K562 (cell line): ENCODE measurements at regions not wholly inside any gene's neighbourhood (a gene's known extent, or its start where the extent isn't known, plus 50 kb on each side); places are given as distances from the start of the nearest gene placed in this dataset.

Experiments
- CBX5 ChIP-seq: IDR thresholded peaks from 2 replicates; pipeline ENCODE4 v1.6.1; 2014; ENCODE audit warnings: low read depth, borderline replicate concordance
- ELF1 ChIP-seq: fragments of 200-800 bp; sonication (Bioruptor generic); IDR thresholded peaks from 2 replicates; pipeline ENCODE4 v1.6.1; 2016; ENCODE audit warnings: missing genetic modification characterization, missing compliant biosample characterization
- ESRRA ChIP-seq: fragments of 450-650 bp; IDR thresholded peaks from 2 replicates; pipeline ENCODE4 v1.6.1; 2014; ENCODE audit warnings: low read depth, mild to moderate bottlenecking, moderate library complexity, borderline replicate concordance
- JUNB ChIP-seq: fragments of 450-650 bp; formaldehyde crosslinking; conservative IDR thresholded peaks from 2 replicates; pipeline ENCODE4 v1.4.0; 2020; ENCODE audit warnings: mild to moderate bottlenecking
- KDM2B ChIP-seq: fragments of 250-450 bp; sonication (Bioruptor Pico); IDR thresholded peaks from 2 replicates; pipeline ENCODE4 v1.8.0; 2021; ENCODE audit warnings: mild to moderate bottlenecking, moderate library complexity
- KDM5B ChIP-seq: fragments of 200-600 bp; sonication (generic); IDR thresholded peaks from 2 replicates; pipeline ENCODE4 v1.6.1; 2012; ENCODE audit warnings: low read depth, mild to moderate bottlenecking, moderate library complexity, low read length, control low read depth, inconsistent platforms; ENCODE audit not compliant: insufficient replicate concordance
- NELFE ChIP-seq: IDR thresholded peaks from 2 replicates; pipeline ENCODE4 v1.6.1; 2011; ENCODE audit warnings: mild to moderate bottlenecking; ENCODE audit not compliant: insufficient read depth, insufficient read length
- RAD21 ChIP-seq, 2 experiments: fragments of 250-450 bp in 1 of 2; fragments of 450-650 bp in 1 of 2; sonication (Bioruptor Pico) in 1 of 2; formaldehyde crosslinking in 1 of 2; IDR thresholded peaks in 1 of 2; conservative IDR thresholded peaks in 1 of 2; 2 replicates each; pipeline versions ENCODE4 v1.4.0 to v1.8.0; 2020 to 2022; ENCODE audit warnings: mild to moderate bottlenecking in 2 of 2, moderate library complexity in 1 of 2
- SPI1 ChIP-seq: IDR thresholded peaks from 2 replicates; pipeline ENCODE4 v1.6.1; 2011; ENCODE audit warnings: low read depth, low read length, control low read depth, borderline replicate concordance
- TEAD2 ChIP-seq: fragments of 450-650 bp; IDR thresholded peaks from 2 replicates; pipeline ENCODE4 v1.6.1; 2016; ENCODE audit warnings: missing genetic modification characterization, control low read depth, missing compliant biosample characterization
- ZNF217 ChIP-seq: sonication (generic); formaldehyde crosslinking; IDR thresholded peaks from 2 replicates; pipeline ENCODE4 v1.8.0; 2022; ENCODE audit warnings: mild to moderate bottlenecking, missing genetic modification reagents
- TF ChIP-seq, protein P1 (sequence below), 3 experiments: IDR thresholded peaks in 2 of 3; conservative IDR thresholded peaks in 1 of 3; 2 replicates each; pipeline ENCODE4 v1.5.1; 2011 to 2012; ENCODE audit warnings: low read length in 3 of 3, mild to moderate bottlenecking in 3 of 3, control low read depth in 2 of 3, improper control_type of control experiment in 1 of 3, inconsistent platforms in 1 of 3, low read depth in 1 of 3, mixed read lengths in 1 of 3, moderate library complexity in 1 of 3; ENCODE audit not compliant: insufficient read depth in 2 of 3
- TF ChIP-seq, protein P2 (sequence below), 2 experiments: fragments of 450-650 bp; IDR thresholded peaks; 2 replicates each; pipeline ENCODE4 v1.6.1; 2018; ENCODE audit warnings: mild to moderate bottlenecking in 2 of 2, low read depth in 1 of 2; ENCODE audit not compliant: partially characterized antibody in 2 of 2
- TF ChIP-seq, protein P3 (sequence below), 2 experiments: IDR thresholded peaks; 2 replicates each; pipeline ENCODE4 v1.6.1; 2011; ENCODE audit warnings: borderline replicate concordance in 1 of 2, control low read depth in 1 of 2, low read depth in 1 of 2, low read length in 1 of 2, mild to moderate bottlenecking in 1 of 2, mixed read lengths in 1 of 2, moderate library complexity in 1 of 2; ENCODE audit not compliant: insufficient read depth in 1 of 2, insufficient read length in 1 of 2, poor library complexity in 1 of 2, severe bottlenecking in 1 of 2; ENCODE audit errors: extremely low read depth in 1 of 2
- TF ChIP-seq, protein P4 (sequence below): sonication (generic); formaldehyde crosslinking; IDR thresholded peaks from 2 replicates; pipeline ENCODE4 v1.8.0; 2022; ENCODE audit warnings: missing genetic modification reagents, mild to moderate bottlenecking, borderline replicate concordance

DNA sequence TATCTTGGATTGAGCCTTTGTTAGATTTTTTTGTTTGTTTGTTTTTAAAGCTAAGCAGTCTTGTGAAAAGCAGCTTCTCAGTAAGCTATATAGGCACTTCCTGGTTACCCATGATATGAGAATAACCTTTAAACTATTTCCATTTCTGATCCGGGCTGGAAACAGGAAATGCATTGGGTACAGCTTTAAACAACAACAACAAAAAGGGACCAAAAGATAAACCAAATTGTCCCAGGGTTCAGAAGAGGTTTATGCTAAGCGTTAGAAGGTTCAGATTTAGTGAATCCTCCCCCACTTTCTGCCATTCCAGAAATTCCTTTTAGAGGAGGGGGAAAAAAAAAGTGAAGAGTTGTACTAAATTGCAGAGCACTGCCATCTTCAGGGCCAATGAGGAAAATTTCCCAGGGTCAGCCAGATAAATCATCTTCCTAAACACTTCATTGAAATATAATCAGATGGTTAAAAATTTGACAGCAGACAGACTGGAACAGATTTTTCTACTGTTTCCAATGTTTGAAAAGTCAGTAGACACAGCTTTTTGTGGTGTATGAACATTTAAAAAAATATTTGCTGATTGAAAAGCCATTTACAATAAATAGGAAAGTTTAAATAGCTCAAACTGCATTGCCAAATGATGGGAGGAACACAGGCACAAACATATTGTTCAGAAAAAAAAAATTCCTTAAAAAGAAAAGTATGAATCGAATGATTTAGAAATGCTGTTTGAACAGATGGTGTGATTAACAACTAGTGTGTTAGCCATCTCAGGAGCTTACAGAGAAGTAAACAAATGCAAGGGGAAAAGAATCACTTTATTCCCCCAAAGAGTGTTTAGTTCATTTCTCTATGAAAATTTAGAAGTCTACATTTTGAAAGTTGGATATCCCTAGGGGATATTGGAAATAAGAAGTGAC, 189.9 kb upstream of the TANK start (continued):
- peak; percentile 30 to 62; a peak in 3 of 4 replicates for TF ChIP-seq RAD21 (CRISPR knock-in tag; conservative IDR thresholded peaks at IDR 0.05 in 1 of 2, IDR thresholded peaks at IDR 0.05 in 1 of 2)
- TF ChIP-seq, protein P1, sequence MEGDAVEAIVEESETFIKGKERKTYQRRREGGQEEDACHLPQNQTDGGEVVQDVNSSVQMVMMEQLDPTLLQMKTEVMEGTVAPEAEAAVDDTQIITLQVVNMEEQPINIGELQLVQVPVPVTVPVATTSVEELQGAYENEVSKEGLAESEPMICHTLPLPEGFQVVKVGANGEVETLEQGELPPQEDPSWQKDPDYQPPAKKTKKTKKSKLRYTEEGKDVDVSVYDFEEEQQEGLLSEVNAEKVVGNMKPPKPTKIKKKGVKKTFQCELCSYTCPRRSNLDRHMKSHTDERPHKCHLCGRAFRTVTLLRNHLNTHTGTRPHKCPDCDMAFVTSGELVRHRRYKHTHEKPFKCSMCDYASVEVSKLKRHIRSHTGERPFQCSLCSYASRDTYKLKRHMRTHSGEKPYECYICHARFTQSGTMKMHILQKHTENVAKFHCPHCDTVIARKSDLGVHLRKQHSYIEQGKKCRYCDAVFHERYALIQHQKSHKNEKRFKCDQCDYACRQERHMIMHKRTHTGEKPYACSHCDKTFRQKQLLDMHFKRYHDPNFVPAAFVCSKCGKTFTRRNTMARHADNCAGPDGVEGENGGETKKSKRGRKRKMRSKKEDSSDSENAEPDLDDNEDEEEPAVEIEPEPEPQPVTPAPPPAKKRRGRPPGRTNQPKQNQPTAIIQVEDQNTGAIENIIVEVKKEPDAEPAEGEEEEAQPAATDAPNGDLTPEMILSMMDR (IDR thresholded peaks at IDR 0.05 in 2 of 3, conservative IDR thresholded peaks at IDR 0.05 in 1 of 3; ENCODE audit: insufficient read depth in 2 of 3, low read depth in 1 of 3, low read length in 3 of 3): peak; percentile 33 to 58 (median 45); a peak in 4 of 6 replicates
- 0 out of 2 replicates have a peak, but pooled peaks have one; percentile 6 for TF ChIP-seq SPI1
- no peak for TF ChIP-seq ZNF217 (CRISPR knock-in tag)
- TF ChIP-seq KDM5B: no peak
- TF ChIP-seq, protein P2, sequence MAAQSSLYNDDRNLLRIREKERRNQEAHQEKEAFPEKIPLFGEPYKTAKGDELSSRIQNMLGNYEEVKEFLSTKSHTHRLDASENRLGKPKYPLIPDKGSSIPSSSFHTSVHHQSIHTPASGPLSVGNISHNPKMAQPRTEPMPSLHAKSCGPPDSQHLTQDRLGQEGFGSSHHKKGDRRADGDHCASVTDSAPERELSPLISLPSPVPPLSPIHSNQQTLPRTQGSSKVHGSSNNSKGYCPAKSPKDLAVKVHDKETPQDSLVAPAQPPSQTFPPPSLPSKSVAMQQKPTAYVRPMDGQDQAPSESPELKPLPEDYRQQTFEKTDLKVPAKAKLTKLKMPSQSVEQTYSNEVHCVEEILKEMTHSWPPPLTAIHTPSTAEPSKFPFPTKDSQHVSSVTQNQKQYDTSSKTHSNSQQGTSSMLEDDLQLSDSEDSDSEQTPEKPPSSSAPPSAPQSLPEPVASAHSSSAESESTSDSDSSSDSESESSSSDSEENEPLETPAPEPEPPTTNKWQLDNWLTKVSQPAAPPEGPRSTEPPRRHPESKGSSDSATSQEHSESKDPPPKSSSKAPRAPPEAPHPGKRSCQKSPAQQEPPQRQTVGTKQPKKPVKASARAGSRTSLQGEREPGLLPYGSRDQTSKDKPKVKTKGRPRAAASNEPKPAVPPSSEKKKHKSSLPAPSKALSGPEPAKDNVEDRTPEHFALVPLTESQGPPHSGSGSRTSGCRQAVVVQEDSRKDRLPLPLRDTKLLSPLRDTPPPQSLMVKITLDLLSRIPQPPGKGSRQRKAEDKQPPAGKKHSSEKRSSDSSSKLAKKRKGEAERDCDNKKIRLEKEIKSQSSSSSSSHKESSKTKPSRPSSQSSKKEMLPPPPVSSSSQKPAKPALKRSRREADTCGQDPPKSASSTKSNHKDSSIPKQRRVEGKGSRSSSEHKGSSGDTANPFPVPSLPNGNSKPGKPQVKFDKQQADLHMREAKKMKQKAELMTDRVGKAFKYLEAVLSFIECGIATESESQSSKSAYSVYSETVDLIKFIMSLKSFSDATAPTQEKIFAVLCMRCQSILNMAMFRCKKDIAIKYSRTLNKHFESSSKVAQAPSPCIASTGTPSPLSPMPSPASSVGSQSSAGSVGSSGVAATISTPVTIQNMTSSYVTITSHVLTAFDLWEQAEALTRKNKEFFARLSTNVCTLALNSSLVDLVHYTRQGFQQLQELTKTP (IDR thresholded peaks at IDR 0.05; ENCODE audit: low read depth in 1 of 2, partially characterized antibody in 2 of 2): no peak
- peak; percentile 67 for TF ChIP-seq ELF1 (tag)
- TF ChIP-seq, protein P3, sequence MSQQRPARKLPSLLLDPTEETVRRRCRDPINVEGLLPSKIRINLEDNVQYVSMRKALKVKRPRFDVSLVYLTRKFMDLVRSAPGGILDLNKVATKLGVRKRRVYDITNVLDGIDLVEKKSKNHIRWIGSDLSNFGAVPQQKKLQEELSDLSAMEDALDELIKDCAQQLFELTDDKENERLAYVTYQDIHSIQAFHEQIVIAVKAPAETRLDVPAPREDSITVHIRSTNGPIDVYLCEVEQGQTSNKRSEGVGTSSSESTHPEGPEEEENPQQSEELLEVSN (IDR thresholded peaks at IDR 0.05; ENCODE audit: borderline replicate concordance in 1 of 2, extremely low read depth in 1 of 2, insufficient read depth in 1 of 2, insufficient read length in 1 of 2, low read depth in 1 of 2, low read length in 1 of 2, poor library complexity in 1 of 2, severe bottlenecking in 1 of 2): no peak
- TF ChIP-seq NELFE: no peak
- TF ChIP-seq, protein P4, sequence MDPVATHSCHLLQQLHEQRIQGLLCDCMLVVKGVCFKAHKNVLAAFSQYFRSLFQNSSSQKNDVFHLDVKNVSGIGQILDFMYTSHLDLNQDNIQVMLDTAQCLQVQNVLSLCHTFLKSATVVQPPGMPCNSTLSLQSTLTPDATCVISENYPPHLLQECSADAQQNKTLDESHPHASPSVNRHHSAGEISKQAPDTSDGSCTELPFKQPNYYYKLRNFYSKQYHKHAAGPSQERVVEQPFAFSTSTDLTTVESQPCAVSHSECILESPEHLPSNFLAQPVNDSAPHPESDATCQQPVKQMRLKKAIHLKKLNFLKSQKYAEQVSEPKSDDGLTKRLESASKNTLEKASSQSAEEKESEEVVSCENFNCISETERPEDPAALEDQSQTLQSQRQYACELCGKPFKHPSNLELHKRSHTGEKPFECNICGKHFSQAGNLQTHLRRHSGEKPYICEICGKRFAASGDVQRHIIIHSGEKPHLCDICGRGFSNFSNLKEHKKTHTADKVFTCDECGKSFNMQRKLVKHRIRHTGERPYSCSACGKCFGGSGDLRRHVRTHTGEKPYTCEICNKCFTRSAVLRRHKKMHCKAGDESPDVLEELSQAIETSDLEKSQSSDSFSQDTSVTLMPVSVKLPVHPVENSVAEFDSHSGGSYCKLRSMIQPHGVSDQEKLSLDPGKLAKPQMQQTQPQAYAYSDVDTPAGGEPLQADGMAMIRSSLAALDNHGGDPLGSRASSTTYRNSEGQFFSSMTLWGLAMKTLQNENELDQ (CRISPR knock-in tag): no peak
- no peak for TF ChIP-seq JUNB
- TF ChIP-seq KDM2B (CRISPR knock-in tag): no peak
- TF ChIP-seq ESRRA: no peak
- no peak for TF ChIP-seq CBX5
- TF ChIP-seq TEAD2 (tag): no peak
